DND-41 (cell line): ENCODE measurements at regions not wholly inside any gene's neighbourhood (a gene's known extent, or its start where the extent isn't known, plus 50 kb on each side); places are given as distances from the start of the nearest gene placed in this dataset.

Experiments
- EZH2 ChIP-seq: IDR thresholded peaks from 3 replicates; pipeline ENCODE4 v1.6.1; 2012; ENCODE audit warnings: borderline replicate concordance, low read depth, mild to moderate bottlenecking, moderate library complexity, low read length, inconsistent platforms; ENCODE audit not compliant: severe bottlenecking
- TF ChIP-seq, protein P1 (sequence below): IDR thresholded peaks from 2 replicates; pipeline ENCODE4 v1.5.1; 2012; ENCODE audit warnings: borderline replicate concordance, low read length, moderate library complexity, mild to moderate bottlenecking; ENCODE audit not compliant: poor library complexity, severe bottlenecking; ENCODE audit errors: extremely low read depth

DNA sequence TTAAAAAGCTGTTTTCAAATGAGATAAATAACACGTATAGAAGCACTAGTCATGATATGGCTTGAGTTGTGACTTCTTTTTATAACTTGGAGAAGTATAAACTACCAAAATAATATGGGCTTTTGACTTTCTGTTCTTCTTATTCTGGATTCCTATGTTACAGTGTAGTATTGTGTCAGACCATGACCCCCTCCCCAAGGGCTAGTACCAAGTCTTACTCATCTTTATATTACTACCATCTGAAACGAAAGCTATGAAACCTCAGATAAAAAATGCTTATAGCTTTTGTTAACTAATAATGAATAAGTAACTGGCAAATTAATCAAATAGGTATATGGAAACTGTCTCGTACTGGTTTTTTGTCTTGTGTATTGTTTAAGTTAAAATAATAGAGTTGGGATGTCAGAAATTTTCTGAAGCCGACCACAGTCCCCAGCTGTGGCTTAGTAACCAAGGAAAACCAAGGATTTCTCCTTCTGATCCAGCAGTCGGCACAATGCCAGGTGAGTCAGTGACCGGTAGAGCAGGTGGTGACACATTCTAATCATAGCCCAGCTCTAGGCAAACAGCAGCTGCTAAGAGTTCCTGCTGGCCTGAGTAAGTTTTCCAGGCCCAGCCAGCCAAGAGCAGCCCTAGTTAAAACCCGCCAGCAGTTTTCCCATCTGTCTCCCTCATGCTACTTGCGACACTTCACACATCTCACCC lies 163.3 kb upstream of the PRDX4 start:
- TF ChIP-seq, protein P1, sequence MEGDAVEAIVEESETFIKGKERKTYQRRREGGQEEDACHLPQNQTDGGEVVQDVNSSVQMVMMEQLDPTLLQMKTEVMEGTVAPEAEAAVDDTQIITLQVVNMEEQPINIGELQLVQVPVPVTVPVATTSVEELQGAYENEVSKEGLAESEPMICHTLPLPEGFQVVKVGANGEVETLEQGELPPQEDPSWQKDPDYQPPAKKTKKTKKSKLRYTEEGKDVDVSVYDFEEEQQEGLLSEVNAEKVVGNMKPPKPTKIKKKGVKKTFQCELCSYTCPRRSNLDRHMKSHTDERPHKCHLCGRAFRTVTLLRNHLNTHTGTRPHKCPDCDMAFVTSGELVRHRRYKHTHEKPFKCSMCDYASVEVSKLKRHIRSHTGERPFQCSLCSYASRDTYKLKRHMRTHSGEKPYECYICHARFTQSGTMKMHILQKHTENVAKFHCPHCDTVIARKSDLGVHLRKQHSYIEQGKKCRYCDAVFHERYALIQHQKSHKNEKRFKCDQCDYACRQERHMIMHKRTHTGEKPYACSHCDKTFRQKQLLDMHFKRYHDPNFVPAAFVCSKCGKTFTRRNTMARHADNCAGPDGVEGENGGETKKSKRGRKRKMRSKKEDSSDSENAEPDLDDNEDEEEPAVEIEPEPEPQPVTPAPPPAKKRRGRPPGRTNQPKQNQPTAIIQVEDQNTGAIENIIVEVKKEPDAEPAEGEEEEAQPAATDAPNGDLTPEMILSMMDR, result no peak
- no peak for TF ChIP-seq EZH2
